T-cell (primary cell): ENCODE measurements at regions not wholly inside any gene's neighbourhood (a gene's known extent, or its start where the extent isn't known, plus 50 kb on each side); places are given as distances from the start of the nearest gene placed in this dataset.
"Not testable (repeated sequence)": the region's sequence is repeated elsewhere in the genome, so short reads cannot be mapped to it uniquely, and the experiment has no call there.

Experiments used
- ATAC-seq, 4 experiments: fragments of 200-7000 bp in 3 of 4; fragments of 150-1000 bp in 1 of 4; cut with Tn5 transposase; replicated peaks in 1 of 4; 1 replicate in 3 of 4; 2 replicates in 1 of 4; pipeline ENCODE4 v1.10.0; 2021; ENCODE audit warnings: moderate library complexity in 3 of 4, mild to moderate bottlenecking in 2 of 4, moderate number of reproducible peaks in 1 of 4
- CTCF ChIA-PET, 2 donors: fragments of 300-600 bp; sonication (Branson Sonifier 250); formaldehyde crosslinking; loops; one replicate each; lab custom pipeline; 2022; ENCODE audit warnings: antibody characterized with exemption in 2 of 2; lab: Charles Lee
- POLR2A ChIA-PET, 2 donors: fragments of 300-600 bp; sonication (Branson Sonifier 250); formaldehyde crosslinking; loops; one replicate each; lab custom pipeline; 2022; ENCODE audit warnings: antibody characterized with exemption in 2 of 2; lab: Charles Lee
- DNase-seq, 35 experiments: peaks; one replicate each; pipeline versions ENCODE4 v3.0.0 to v3.0.0-alpha.2; 2013 to 2023
- H3K27ac ChIP-seq: one replicate; pipeline ENCODE4 v1.5.1; 2013; ENCODE audit warnings: low read length
- H3K27me3 ChIP-seq, 2 experiments: replicated peaks in 1 of 2; 1 replicate in 1 of 2; 2 replicates in 1 of 2; pipeline versions ENCODE4 v1.6.1 to v1.7.0; 2013; ENCODE audit warnings: low read length in 1 of 2, mixed read lengths in 1 of 2; ENCODE audit not compliant: control insufficient read depth in 2 of 2, insufficient read depth in 2 of 2; ENCODE audit errors: extremely low read depth in 1 of 2
- H3K36me3 ChIP-seq, 2 donors: 1 replicate in 1 of 2; 2 replicates in 1 of 2; pipeline versions ENCODE4 v1.6.1 to v1.7.0; 2013; ENCODE audit warnings: low read length in 1 of 2; ENCODE audit not compliant: control insufficient read depth in 2 of 2, insufficient read depth in 1 of 2; ENCODE audit errors: extremely low read depth in 1 of 2
- H3K4me1 ChIP-seq, 2 experiments: 1 replicate in 1 of 2; 2 replicates in 1 of 2; pipeline versions ENCODE4 v1.6.1 to v1.7.0; 2013; ENCODE audit warnings: low read length in 2 of 2, mixed read lengths in 1 of 2; ENCODE audit not compliant: insufficient read depth in 2 of 2, control insufficient read depth in 1 of 2; ENCODE audit errors: extremely low read depth in 1 of 2
- H3K4me3 ChIP-seq, 2 donors: 1 replicate in 1 of 2; 2 replicates in 1 of 2; pipeline versions ENCODE4 v1.5.1 to v1.7.0; 2013; ENCODE audit warnings: mild to moderate bottlenecking in 2 of 2, low read length in 1 of 2, moderate library complexity in 1 of 2; ENCODE audit not compliant: control insufficient read depth in 1 of 2; ENCODE audit errors: extremely low read depth in 1 of 2
- H3K9me3 ChIP-seq: 2 replicates; pipeline ENCODE4 v1.7.0; 2013
- H3K27ac Mint-ChIP-seq, 2 donors: one replicate each; pipeline ENCODE4 v1.8.0; 2020 to 2021; ENCODE audit warnings: mild to moderate bottlenecking in 2 of 2, mixed read lengths in 2 of 2
- H3K27me3 Mint-ChIP-seq, 2 donors: one replicate each; pipeline ENCODE4 v1.8.0; 2021 to 2022; ENCODE audit warnings: mixed read lengths in 2 of 2
- H3K36me3 Mint-ChIP-seq: one replicate; pipeline ENCODE4 v1.8.0; 2021; ENCODE audit warnings: mixed read lengths
- H3K4me1 Mint-ChIP-seq, 3 donors: one replicate each; pipeline ENCODE4 v1.8.0; 2020 to 2022; ENCODE audit warnings: mixed read lengths in 3 of 3, mild to moderate bottlenecking in 1 of 3
- H3K4me3 Mint-ChIP-seq, 3 donors: one replicate each; pipeline ENCODE4 v1.8.0; 2020 to 2022; ENCODE audit warnings: mild to moderate bottlenecking in 3 of 3, mixed read lengths in 3 of 3, moderate library complexity in 3 of 3
- H3K9me3 Mint-ChIP-seq, 3 donors: one replicate each; pipeline ENCODE4 v1.8.0; 2020 to 2022; ENCODE audit warnings: mixed read lengths in 3 of 3
- WGBS: methylation state at CpG from one replicate; pipeline ENCODE4 v1.1.5; 2013; ENCODE audit warnings: missing lambda C conversion rate; ENCODE audit not compliant: insufficient coverage; 5-methylcytosine and 5-hydroxymethylcytosine counted together

DNA sequence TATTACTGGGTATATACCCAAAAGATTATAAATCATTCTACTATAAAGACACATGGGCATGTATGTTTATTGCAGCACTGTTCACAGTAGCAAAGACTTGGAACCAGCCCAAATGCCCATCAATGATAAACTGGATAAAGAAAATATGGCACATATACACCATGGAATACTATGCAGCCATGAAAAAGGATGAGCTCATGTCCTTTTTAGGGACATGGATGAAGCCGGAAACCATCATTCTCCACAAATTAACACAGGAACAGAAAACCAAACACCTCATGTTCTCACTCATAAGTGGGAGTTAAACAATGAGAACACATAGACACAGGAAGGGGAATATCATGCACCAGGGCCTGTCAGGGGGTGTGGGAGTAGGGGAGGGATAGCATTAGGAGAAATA lies 772.5 kb downstream of the SH3BGRL start:
- WGBS, result no CpG with 5 or more reads among the region's 1 CpG
- not testable (repeated sequence) for H3K27ac ChIP-seq

DNA sequence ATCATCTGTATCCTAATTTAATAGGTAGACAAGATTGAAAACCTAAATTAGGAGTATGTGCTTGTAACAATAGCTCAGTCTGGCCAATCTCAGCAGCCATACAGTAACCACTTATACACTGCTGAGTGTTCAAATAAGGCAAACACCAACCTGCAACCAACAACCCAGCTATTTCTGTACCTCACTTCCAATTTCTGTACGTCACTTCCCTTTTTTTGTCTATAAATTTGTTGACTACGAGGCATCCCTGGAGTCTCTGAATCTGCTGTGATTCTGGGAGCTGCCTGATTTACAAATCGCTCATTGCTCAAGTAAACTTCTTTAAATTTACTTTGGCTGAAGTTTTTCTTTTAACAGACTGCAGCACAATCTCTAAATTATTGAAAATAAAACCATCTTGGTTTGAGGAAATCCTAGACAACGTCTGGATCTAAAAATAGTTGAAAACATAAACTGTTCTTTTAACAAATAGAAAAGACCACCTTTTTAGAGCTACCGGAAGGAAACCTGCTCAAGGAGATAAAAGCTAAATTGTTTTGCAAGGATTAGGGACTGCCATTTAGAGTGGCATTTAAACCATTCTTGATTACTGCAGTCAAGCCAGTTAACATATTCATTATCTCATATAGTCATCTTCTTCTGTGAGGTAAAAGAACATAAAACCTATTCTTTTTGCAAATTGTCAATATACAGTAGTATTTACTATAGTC lies 778.1 kb downstream of the SH3BGRL start:
- H3K27ac Mint-ChIP-seq, result no peak overlapping the region
- 10% methylated on average over 2 of the region's 5 CpGs for WGBS
- H3K36me3 ChIP-seq, result no peaks in the 10 kb centered on the region

More for the DNA sequence above, 772.5 kb downstream of the SH3BGRL start:
- H3K27me3 ChIP-seq, H3K36me3 ChIP-seq, H3K4me1 ChIP-seq, H3K4me3 Mint-ChIP-seq, H3K36me3 Mint-ChIP-seq, H3K4me3 ChIP-seq, H3K4me1 Mint-ChIP-seq, H3K9me3 Mint-ChIP-seq, H3K27me3 Mint-ChIP-seq, CTCF ChIA-PET, H3K27ac Mint-ChIP-seq, ATAC-seq, DNase-seq, POLR2A ChIA-PET, H3K9me3 ChIP-seq: not testable (repeated sequence)

DNA sequence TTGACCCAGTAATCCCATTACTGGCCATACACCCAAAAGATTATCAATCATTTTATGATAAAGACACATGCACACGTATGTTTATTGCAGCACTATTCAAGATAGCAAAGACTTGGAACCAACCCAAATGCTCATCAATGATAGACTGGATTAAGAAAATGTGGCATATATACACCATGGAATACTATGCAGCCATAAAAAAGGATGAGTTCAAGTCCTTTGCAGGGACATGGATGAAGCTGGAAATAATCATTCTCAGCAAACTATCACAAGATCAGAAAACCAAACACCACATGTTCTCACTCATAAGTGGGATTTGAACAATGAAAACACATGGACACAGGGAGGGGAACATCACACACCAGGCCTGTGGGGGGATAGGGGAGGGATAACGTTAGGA lies 785.3 kb downstream of the SH3BGRL start:
- H3K9me3 Mint-ChIP-seq, H3K4me1 Mint-ChIP-seq, POLR2A ChIA-PET, H3K36me3 ChIP-seq, ATAC-seq, H3K27me3 Mint-ChIP-seq, H3K4me3 Mint-ChIP-seq, CTCF ChIA-PET, DNase-seq, H3K4me3 ChIP-seq, H3K27ac Mint-ChIP-seq, H3K9me3 ChIP-seq, H3K36me3 Mint-ChIP-seq, H3K27ac ChIP-seq, H3K4me1 ChIP-seq, H3K27me3 ChIP-seq: not testable (repeated sequence)
- WGBS, result no CpG with 5 or more reads among the region's 2 CpGs

More for the DNA sequence above, 778.1 kb downstream of the SH3BGRL start:
- no peaks in the 10 kb centered on the region for H3K4me1 Mint-ChIP-seq
- Histone ChIP-seq H3K4me3 (no peak overlapping the region), H3K4me1 (no peaks in the 10 kb centered on the region), H3K27ac (no peak overlapping the region), H3K27me3 (no peaks in the 10 kb centered on the region), H3K9me3 (no peaks in the 10 kb centered on the region)
- H3K9me3 Mint-ChIP-seq, result no peaks in the 10 kb centered on the region
- H3K27me3 Mint-ChIP-seq, result peaks cover 0 to 3% of the 10 kb centered on the region in 2 donors
- ATAC-seq, result no peak
- ChIA-PET CTCF (no interaction called here), POLR2A (interaction anchor here in 1 of 2 donors (0.6 kb wide), 1 partner anchor 713 kb away, joined by 3 read pairs; no protein-coding TSS in a partner anchor)
- no peak for DNase-seq
- H3K4me3 Mint-ChIP-seq, result no peak overlapping the region
- no peaks in the 10 kb centered on the region for H3K36me3 Mint-ChIP-seq

DNA sequence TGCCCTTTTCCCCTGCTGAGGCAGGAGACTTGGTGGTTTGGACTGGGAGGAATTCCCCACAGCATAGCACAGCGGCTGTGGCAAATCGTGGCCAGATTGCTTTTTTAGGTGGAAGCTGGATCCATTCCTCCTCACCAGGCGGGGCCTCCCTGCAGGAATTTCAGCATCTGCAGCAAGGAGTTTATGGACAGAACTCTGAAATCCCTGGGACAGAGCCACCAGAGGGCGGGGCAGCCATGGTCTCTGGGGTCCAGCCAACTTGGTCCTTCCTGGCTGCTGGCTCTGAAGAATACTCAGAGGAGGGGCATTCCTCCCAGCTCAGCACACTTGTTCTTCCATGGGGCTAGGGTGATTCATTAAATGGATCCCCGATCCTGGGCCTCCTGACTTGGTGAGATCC lies 794.3 kb downstream of the SH3BGRL start:
- no peaks in the 10 kb centered on the region for H3K9me3 ChIP-seq
- no peaks in the 10 kb centered on the region for H3K27me3 ChIP-seq
- H3K27ac Mint-ChIP-seq, result no peak overlapping the region
- no peak overlapping the region for H3K4me3 ChIP-seq
- H3K27ac ChIP-seq, result no peak overlapping the region
- DNase-seq, result no peak
- no peaks in the 10 kb centered on the region for H3K36me3 ChIP-seq
- POLR2A ChIA-PET, result no interaction called here
- 75% methylated on average over 2 of the region's 5 CpGs for WGBS
- no peaks in the 10 kb centered on the region for H3K27me3 Mint-ChIP-seq
- H3K36me3 Mint-ChIP-seq, result no peaks in the 10 kb centered on the region
- no peaks in the 10 kb centered on the region for H3K4me1 ChIP-seq
- CTCF ChIA-PET, result no interaction called here
- no peak for ATAC-seq
- no peaks in the 10 kb centered on the region for H3K4me1 Mint-ChIP-seq
- H3K4me3 Mint-ChIP-seq, result no peak overlapping the region
- H3K9me3 Mint-ChIP-seq, result peaks cover 3 to 28% (median 4%) of the 10 kb centered on the region in 3 donors

DNA sequence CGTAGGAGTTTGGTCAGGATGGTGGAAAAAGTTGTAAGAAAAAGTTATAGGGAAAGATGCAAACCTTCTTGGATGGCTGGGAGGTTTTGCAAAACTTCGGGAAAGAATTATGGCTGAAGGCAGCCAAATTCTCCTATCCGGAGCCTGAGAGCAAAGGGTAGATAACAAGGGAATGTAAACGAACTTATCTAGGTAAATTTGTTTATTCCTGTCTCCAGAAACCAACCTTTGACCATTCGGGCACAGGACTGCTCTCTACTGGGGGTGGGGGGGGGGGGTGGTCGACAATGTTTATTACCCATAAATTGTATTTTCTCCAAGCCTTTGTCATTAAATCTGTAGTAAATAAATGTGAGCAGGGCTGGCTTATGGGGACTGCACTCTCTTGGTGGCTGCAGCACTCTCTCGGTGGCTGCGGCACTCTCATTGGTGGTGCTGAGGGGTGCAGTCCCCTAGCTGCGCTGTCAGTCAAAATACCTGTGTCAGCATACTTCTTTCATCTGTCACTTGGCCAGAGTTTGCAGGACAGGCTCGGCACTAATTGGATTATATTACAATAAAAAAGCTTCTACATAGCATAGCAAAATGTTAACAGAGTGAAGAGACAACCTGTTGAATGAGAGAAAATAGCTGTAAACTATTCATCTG lies 827.8 kb downstream of the SH3BGRL start:
- H3K27me3 ChIP-seq, result no peaks in the 10 kb centered on the region
- no peaks in the 10 kb centered on the region for H3K27me3 Mint-ChIP-seq
- no peak for ATAC-seq
- no peaks in the 10 kb centered on the region for H3K9me3 ChIP-seq
- ChIA-PET CTCF (no interaction called here), POLR2A (no interaction called here)
- no peak overlapping the region for H3K27ac Mint-ChIP-seq
- no peaks in the 10 kb centered on the region for H3K4me1 ChIP-seq
- H3K9me3 Mint-ChIP-seq, result peaks cover 0 to 4% (median 3%) of the 10 kb centered on the region in 3 donors
- H3K27ac ChIP-seq, result no peak overlapping the region
- H3K4me3 Mint-ChIP-seq, result no peak overlapping the region
- no CpG with 5 or more reads among the region's 10 CpGs for WGBS
- no peaks in the 10 kb centered on the region for H3K36me3 Mint-ChIP-seq
- no peak overlapping the region for H3K4me3 ChIP-seq
- no peaks in the 10 kb centered on the region for H3K36me3 ChIP-seq
- no peaks in the 10 kb centered on the region for H3K4me1 Mint-ChIP-seq
- no peak for DNase-seq

DNA sequence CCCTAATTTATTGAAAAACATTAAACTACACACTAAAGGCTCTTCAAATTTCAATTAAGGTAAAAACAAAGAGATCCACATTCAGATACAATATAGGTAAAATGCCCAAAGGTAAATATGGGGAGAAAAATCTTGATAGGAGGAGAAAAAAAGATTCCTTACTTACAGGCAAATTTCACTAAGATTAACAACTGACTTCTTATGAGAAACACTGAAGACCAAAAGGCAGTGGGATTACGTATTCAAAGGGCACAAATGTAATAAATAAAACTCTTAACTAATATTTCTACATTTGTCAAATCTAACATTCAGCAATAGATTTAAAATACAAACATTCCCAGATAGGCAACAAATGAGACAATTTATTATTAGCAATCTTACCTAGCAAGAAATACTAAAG lies 829.3 kb downstream of the SH3BGRL start:
- Mint-ChIP-seq H3K27ac (no peak overlapping the region), H3K27me3 (peaks cover 0 to 6% of the 10 kb centered on the region in 2 donors), H3K4me1 (no peaks in the 10 kb centered on the region), H3K36me3 (no peaks in the 10 kb centered on the region), H3K4me3 (no peak overlapping the region), H3K9me3 (peaks cover 0 to 4% (median 3%) of the 10 kb centered on the region in 3 donors)
- no peak for DNase-seq
- no peak overlapping the region for H3K27ac ChIP-seq
- no peak for ATAC-seq
- H3K9me3 ChIP-seq, result no peaks in the 10 kb centered on the region
- no peaks in the 10 kb centered on the region for H3K36me3 ChIP-seq
- POLR2A ChIA-PET, result no interaction called here
- H3K4me3 ChIP-seq, result no peak overlapping the region
- WGBS, result no CpG with 5 or more reads among the region's 1 CpG
- CTCF ChIA-PET, result interaction anchor here in 1 of 2 donors (0.7 kb wide), 1 partner anchor 661 kb away, joined by 3 read pairs; no protein-coding TSS in a partner anchor
- H3K27me3 ChIP-seq, result no peaks in the 10 kb centered on the region
- no peaks in the 10 kb centered on the region for H3K4me1 ChIP-seq
